Breast epithelium (tissue), 3 donors: ENCODE measurements at regions not wholly inside any gene's neighbourhood (a gene's known extent, or its start where the extent isn't known, plus 50 kb on each side); places are given as distances from the start of the nearest gene placed in this dataset.

Experiments
- POLR2A ChIP-seq: fragments of 450-650 bp; IDR thresholded peaks from one replicate; pipeline ENCODE4 v1.6.1; 2016; ENCODE audit warnings: antibody characterized with exemption, mild to moderate bottlenecking, moderate library complexity
- TF ChIP-seq, protein P1 (sequence below), 3 donors: fragments of 450-650 bp; IDR thresholded peaks; one replicate each; pipeline ENCODE4 v1.5.1; 2016 to 2017; ENCODE audit warnings: antibody characterized with exemption in 3 of 3, mild to moderate bottlenecking in 3 of 3, moderate library complexity in 3 of 3

DNA sequence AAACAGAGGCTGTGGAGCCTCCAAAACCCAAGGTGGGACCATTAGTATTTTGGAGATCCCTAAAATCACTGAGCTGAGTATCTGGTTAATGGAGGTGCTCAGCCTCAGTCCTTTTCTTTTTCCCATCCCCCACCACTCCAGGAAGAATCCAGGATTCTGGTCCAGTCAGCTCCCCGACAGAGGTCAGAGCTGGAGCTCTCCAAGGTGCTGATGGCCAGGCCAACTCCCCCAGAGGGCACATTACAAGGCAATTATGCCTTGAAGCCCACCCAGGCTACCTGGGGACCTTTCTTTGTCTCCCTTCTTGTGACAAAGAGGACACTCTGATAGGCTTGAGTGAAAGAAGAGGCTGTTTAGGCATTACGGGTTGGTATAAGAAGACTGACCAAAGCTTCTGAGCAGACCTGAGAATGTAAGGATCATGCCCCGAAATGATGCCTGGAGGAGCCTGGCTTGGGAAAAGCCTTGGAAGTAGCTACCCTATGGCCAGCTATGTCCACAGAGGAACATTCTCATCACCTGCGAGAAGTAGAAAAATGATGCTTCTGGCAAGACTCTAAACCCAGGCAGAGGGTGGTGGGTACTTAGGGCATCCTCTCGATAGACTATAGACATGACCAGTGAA, 102.5 kb upstream of the LDAH start:
- TF ChIP-seq, protein P1, sequence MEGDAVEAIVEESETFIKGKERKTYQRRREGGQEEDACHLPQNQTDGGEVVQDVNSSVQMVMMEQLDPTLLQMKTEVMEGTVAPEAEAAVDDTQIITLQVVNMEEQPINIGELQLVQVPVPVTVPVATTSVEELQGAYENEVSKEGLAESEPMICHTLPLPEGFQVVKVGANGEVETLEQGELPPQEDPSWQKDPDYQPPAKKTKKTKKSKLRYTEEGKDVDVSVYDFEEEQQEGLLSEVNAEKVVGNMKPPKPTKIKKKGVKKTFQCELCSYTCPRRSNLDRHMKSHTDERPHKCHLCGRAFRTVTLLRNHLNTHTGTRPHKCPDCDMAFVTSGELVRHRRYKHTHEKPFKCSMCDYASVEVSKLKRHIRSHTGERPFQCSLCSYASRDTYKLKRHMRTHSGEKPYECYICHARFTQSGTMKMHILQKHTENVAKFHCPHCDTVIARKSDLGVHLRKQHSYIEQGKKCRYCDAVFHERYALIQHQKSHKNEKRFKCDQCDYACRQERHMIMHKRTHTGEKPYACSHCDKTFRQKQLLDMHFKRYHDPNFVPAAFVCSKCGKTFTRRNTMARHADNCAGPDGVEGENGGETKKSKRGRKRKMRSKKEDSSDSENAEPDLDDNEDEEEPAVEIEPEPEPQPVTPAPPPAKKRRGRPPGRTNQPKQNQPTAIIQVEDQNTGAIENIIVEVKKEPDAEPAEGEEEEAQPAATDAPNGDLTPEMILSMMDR (IDR thresholded peaks at IDR 0.05): no peak
- TF ChIP-seq POLR2A: no peak
